ENCODE measurements at regions not wholly inside any gene's neighbourhood (a gene's known extent, or its start where the extent isn't known, plus 50 kb on each side); places are given as distances from the start of the nearest gene placed in this dataset.

- no peak for TF ChIP-seq ZNF70 (CRISPR knock-in tag; IDR thresholded peaks at IDR 0.05)
- TF ChIP-seq ISL1 (CRISPR knock-in tag; IDR thresholded peaks at IDR 0.05): no peak
- no peak for TF ChIP-seq CREB5 (CRISPR knock-in tag; IDR thresholded peaks at IDR 0.05; ENCODE audit: low read depth)
- no peak for TF ChIP-seq ZFP3 (CRISPR knock-in tag; IDR thresholded peaks at IDR 0.05)
- TF ChIP-seq ZFP30 (CRISPR knock-in tag; IDR thresholded peaks at IDR 0.05): no peak
- no peak for TF ChIP-seq GLIS3 (CRISPR knock-in tag; IDR thresholded peaks at IDR 0.05)
- no peak for TF ChIP-seq RARB (CRISPR knock-in tag; IDR thresholded peaks at IDR 0.05)
- TF ChIP-seq ARNTL (CRISPR knock-in tag; IDR thresholded peaks at IDR 0.05; ENCODE audit: borderline replicate concordance, low read depth): no peak
- TF ChIP-seq TCF4 (CRISPR knock-in tag; IDR thresholded peaks at IDR 0.05; ENCODE audit: borderline replicate concordance): no peak
- no peak for TF ChIP-seq ZNF8 (CRISPR knock-in tag; IDR thresholded peaks at IDR 0.05)
- no peak for TF ChIP-seq OSR1 (CRISPR knock-in tag; IDR thresholded peaks at IDR 0.05)
- no peak for TF ChIP-seq PATZ1 (CRISPR knock-in tag; IDR thresholded peaks at IDR 0.05; ENCODE audit: borderline replicate concordance)
Observed at GRCh38 chr10:9315292-9315691, 1260.8 kb downstream of the GATA3 start.
